ENCODE measurements at regions not wholly inside any gene's neighbourhood (a gene's known extent, or its start where the extent isn't known, plus 50 kb on each side); places are given as distances from the start of the nearest gene placed in this dataset.

DNA sequence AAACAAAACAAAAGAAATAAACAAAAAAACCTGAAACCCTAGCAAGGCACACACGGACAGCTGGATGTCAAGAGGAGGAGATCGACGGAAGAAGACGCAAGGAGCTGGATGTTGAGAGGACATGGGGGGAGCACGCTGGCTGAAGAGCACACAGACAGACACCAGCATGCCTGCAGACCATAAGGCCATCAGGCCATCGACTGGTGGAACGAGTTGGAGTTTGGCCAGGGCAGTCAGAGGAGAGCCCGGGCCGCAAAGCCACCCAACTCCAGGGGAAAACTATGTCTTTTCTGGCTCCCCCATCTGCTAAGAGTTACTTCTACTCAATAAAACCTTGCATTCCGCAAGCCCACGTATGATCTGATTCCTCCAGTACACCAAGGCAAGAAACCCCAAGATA lies 979.6 kb downstream of the PCDH17 start:
- peaks cover 3% of the 10 kb centered on the region; the same call in 1 of the 3 replicates for H3K4me1 Mint-ChIP-seq
- peak overlapping the region; percentile 57; the same call in 1 of the 2 replicates for H2AFZ ChIP-seq

More for the DNA sequence above, 979.6 kb downstream of the PCDH17 start:
- H3K27ac Mint-ChIP-seq, result no peak overlapping the region
- no peak overlapping the region for H3K4me3 Mint-ChIP-seq
- no peaks in the 10 kb centered on the region for H3K36me3 ChIP-seq (ENCODE audit: insufficient read depth)
- H3K4me3 ChIP-seq, result no peak overlapping the region
- no peaks in the 10 kb centered on the region for H3K79me2 ChIP-seq (replicated peaks; ENCODE audit: insufficient read depth)
- DNase-seq (ENCODE audit: low spot score) (no peak), ATAC-seq (no peak)
- peaks cover 6% of the 10 kb centered on the region; the same call in 1 of the 3 replicates for H3K9me3 Mint-ChIP-seq
- TF ChIP-seq ZNF331 (CRISPR knock-in tag; IDR thresholded peaks at IDR 0.05; ENCODE audit: low read depth) (no peak), CREB1 (CRISPR knock-in tag; IDR thresholded peaks at IDR 0.05; ENCODE audit: low read depth) (no peak), ZNF114 (CRISPR knock-in tag; IDR thresholded peaks at IDR 0.05) (no peak), EZH2 (IDR thresholded peaks at IDR 0.05; ENCODE audit: low read depth, unreplicated experiment) (no peak), POLR2AphosphoS5 (IDR thresholded peaks at IDR 0.05; ENCODE audit: low read depth) (no peak), NANOG (IDR thresholded peaks at IDR 0.05; ENCODE audit: borderline replicate concordance) (no peak), EZH2phosphoT487 (IDR thresholded peaks at IDR 0.05; ENCODE audit: unreplicated experiment) (no peak)
- TF ChIP-seq, protein P1, sequence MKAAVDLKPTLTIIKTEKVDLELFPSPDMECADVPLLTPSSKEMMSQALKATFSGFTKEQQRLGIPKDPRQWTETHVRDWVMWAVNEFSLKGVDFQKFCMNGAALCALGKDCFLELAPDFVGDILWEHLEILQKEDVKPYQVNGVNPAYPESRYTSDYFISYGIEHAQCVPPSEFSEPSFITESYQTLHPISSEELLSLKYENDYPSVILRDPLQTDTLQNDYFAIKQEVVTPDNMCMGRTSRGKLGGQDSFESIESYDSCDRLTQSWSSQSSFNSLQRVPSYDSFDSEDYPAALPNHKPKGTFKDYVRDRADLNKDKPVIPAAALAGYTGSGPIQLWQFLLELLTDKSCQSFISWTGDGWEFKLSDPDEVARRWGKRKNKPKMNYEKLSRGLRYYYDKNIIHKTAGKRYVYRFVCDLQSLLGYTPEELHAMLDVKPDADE (IDR thresholded peaks at IDR 0.05), result no peak
- TF ChIP-seq, protein P2, sequence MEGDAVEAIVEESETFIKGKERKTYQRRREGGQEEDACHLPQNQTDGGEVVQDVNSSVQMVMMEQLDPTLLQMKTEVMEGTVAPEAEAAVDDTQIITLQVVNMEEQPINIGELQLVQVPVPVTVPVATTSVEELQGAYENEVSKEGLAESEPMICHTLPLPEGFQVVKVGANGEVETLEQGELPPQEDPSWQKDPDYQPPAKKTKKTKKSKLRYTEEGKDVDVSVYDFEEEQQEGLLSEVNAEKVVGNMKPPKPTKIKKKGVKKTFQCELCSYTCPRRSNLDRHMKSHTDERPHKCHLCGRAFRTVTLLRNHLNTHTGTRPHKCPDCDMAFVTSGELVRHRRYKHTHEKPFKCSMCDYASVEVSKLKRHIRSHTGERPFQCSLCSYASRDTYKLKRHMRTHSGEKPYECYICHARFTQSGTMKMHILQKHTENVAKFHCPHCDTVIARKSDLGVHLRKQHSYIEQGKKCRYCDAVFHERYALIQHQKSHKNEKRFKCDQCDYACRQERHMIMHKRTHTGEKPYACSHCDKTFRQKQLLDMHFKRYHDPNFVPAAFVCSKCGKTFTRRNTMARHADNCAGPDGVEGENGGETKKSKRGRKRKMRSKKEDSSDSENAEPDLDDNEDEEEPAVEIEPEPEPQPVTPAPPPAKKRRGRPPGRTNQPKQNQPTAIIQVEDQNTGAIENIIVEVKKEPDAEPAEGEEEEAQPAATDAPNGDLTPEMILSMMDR (conservative IDR thresholded peaks at IDR 0.05; ENCODE audit: low read depth in 2 of 2), result no peak
- TF ChIP-seq, protein P3, sequence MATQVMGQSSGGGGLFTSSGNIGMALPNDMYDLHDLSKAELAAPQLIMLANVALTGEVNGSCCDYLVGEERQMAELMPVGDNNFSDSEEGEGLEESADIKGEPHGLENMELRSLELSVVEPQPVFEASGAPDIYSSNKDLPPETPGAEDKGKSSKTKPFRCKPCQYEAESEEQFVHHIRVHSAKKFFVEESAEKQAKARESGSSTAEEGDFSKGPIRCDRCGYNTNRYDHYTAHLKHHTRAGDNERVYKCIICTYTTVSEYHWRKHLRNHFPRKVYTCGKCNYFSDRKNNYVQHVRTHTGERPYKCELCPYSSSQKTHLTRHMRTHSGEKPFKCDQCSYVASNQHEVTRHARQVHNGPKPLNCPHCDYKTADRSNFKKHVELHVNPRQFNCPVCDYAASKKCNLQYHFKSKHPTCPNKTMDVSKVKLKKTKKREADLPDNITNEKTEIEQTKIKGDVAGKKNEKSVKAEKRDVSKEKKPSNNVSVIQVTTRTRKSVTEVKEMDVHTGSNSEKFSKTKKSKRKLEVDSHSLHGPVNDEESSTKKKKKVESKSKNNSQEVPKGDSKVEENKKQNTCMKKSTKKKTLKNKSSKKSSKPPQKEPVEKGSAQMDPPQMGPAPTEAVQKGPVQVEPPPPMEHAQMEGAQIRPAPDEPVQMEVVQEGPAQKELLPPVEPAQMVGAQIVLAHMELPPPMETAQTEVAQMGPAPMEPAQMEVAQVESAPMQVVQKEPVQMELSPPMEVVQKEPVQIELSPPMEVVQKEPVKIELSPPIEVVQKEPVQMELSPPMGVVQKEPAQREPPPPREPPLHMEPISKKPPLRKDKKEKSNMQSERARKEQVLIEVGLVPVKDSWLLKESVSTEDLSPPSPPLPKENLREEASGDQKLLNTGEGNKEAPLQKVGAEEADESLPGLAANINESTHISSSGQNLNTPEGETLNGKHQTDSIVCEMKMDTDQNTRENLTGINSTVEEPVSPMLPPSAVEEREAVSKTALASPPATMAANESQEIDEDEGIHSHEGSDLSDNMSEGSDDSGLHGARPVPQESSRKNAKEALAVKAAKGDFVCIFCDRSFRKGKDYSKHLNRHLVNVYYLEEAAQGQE (IDR thresholded peaks at IDR 0.05; ENCODE audit: unreplicated experiment), result no peak
- peaks cover 3% of the 10 kb centered on the region; the same call in 1 of the 3 replicates for H3K36me3 Mint-ChIP-seq (ENCODE audit: low read depth)
- H3K27me3 ChIP-seq (ENCODE audit: insufficient read depth), result no peaks in the 10 kb centered on the region
- H4K20me1 ChIP-seq (replicated peaks; ENCODE audit: insufficient read depth), result no peaks in the 10 kb centered on the region
- no peak overlapping the region for H3K27ac ChIP-seq (ENCODE audit: low read depth)
- no peak overlapping the region for H3K4me2 ChIP-seq
- no peaks in the 10 kb centered on the region for H3K27me3 Mint-ChIP-seq (ENCODE audit: insufficient read depth, low read depth, poor library complexity)
- H3F3A ChIP-seq (replicated peaks; ENCODE audit: low read depth), result no peaks in the 10 kb centered on the region
- no peaks in the 10 kb centered on the region for H3K4me1 ChIP-seq (ENCODE audit: insufficient read depth)
- H3K9me2 ChIP-seq (ENCODE audit: insufficient read depth), result peaks cover 3% of the 10 kb centered on the region; the same call in 1 of the 2 replicates

All from GM23338 (cell line).